Neutrophil (primary cell): ENCODE measurements at regions not wholly inside any gene's neighbourhood (a gene's known extent, or its start where the extent isn't known, plus 50 kb on each side); places are given as distances from the start of the nearest gene placed in this dataset.
"Not testable (repeated sequence)": the region's sequence is repeated elsewhere in the genome, so short reads cannot be mapped to it uniquely, and the experiment has no call there.

Source experiments
- H3K27ac ChIP-seq: fragments of 200-600 bp; sonication (generic); 2 replicates; pipeline ENCODE4 v1.5.1; 2016; ENCODE audit warnings: mild to moderate bottlenecking, moderate library complexity
- H3K27me3 ChIP-seq: fragments of 200-600 bp; sonication (generic); 2 replicates; pipeline ENCODE4 v1.6.0; 2016; ENCODE audit warnings: mild to moderate bottlenecking
- H3K36me3 ChIP-seq: fragments of 200-600 bp; sonication (generic); 2 replicates; pipeline ENCODE4 v1.5.1; 2017
- H3K4me1 ChIP-seq, 2 experiments: fragments of 200-600 bp in 1 of 2; sonication (generic) in 1 of 2; 1 replicate in 1 of 2; 2 replicates in 1 of 2; pipeline versions ENCODE4 v1.5.1 to v1.6.1; 2013 to 2016; ENCODE audit warnings: low read depth in 1 of 2, low read length in 1 of 2, mild to moderate bottlenecking in 1 of 2, moderate library complexity in 1 of 2; ENCODE audit not compliant: control insufficient read depth in 1 of 2, insufficient read depth in 1 of 2
- H3K4me3 ChIP-seq, 2 experiments: fragments of 200-600 bp in 1 of 2; sonication (generic) in 1 of 2; 1 replicate in 1 of 2; 2 replicates in 1 of 2; pipeline ENCODE4 v1.5.1; 2013 to 2016; ENCODE audit warnings: low read depth in 1 of 2, low read length in 1 of 2, mild to moderate bottlenecking in 1 of 2, moderate library complexity in 1 of 2
- H3K9me3 ChIP-seq: fragments of 200-600 bp; sonication (generic); 2 replicates; pipeline ENCODE4 v1.5.1; 2016
- TF ChIP-seq, protein P1 (sequence below): fragments of 200-600 bp; sonication (generic); IDR thresholded peaks from 2 replicates; pipeline ENCODE4 v1.5.1; 2016; ENCODE audit warnings: antibody characterized with exemption

- H3K4me3 ChIP-seq = no peak overlapping the region
- H3K27ac ChIP-seq = no peak overlapping the region
- TF ChIP-seq, protein P1, sequence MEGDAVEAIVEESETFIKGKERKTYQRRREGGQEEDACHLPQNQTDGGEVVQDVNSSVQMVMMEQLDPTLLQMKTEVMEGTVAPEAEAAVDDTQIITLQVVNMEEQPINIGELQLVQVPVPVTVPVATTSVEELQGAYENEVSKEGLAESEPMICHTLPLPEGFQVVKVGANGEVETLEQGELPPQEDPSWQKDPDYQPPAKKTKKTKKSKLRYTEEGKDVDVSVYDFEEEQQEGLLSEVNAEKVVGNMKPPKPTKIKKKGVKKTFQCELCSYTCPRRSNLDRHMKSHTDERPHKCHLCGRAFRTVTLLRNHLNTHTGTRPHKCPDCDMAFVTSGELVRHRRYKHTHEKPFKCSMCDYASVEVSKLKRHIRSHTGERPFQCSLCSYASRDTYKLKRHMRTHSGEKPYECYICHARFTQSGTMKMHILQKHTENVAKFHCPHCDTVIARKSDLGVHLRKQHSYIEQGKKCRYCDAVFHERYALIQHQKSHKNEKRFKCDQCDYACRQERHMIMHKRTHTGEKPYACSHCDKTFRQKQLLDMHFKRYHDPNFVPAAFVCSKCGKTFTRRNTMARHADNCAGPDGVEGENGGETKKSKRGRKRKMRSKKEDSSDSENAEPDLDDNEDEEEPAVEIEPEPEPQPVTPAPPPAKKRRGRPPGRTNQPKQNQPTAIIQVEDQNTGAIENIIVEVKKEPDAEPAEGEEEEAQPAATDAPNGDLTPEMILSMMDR = no peak
- H3K36me3 ChIP-seq = no peaks in the 10 kb centered on the region
- H3K9me3 ChIP-seq = no peaks in the 10 kb centered on the region
- H3K27me3 ChIP-seq = no peaks in the 10 kb centered on the region
- no peaks in the 10 kb centered on the region for H3K4me1 ChIP-seq
Measured at GRCh38 chr1:221541296-221541695, 200.6 kb downstream of the DUSP10 start.

DNA sequence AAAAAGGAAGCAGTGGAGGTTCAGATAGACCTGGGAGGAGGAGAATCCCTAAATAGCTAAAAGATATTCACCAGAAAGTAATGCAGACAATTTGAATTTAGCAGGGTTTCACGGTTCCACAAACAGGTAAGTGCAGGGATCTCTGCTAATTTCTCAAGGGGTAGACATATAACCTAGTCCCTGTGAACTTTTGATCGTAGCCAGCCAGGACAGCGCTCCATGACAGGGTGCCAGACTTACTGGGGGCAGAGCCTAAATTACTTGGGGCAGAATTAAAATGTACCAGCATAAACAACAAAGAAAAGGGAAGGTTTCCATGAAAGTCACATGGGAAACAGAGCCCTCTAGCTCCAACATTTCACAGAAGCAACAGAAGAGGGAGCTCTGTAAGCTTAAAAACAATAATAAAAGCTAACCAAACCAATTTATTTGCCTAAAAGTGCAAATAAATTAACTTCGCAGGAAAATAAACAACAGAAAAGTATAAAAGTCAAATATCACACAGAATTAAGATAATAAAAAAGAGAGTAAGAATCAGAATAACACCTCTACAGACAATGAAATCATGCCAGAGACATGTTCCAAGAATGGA is 198.3 kb downstream of the DUSP10 start:
- no peaks in the 10 kb centered on the region for H3K9me3 ChIP-seq
- H3K4me1 ChIP-seq = no peaks in the 10 kb centered on the region
- H3K27ac ChIP-seq = no peak overlapping the region
- TF ChIP-seq, protein P1 = no peak
- no peaks in the 10 kb centered on the region for H3K36me3 ChIP-seq
- no peak overlapping the region for H3K4me3 ChIP-seq
- no peaks in the 10 kb centered on the region for H3K27me3 ChIP-seq

DNA sequence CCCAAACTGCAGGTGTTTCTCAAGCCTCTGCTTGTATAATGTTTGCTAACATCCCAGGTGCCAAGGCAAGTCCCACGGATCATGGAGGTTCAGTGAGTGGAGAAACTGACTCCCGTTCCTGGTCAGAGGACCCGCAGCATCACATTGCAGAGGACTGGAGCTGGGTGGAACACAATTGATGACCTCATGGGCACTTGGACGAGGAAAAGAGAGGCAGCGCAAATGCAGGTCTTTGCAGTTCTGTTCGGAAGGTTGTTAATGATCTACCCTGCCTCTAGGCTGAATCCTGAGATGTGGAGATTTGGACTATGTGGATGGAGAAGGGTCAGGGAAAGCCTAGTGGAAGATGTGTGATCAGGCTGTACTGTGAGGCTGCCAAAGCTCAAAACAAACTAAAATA is 192.9 kb downstream of the DUSP10 start:
- H3K4me3 ChIP-seq = no peak overlapping the region
- TF ChIP-seq, protein P1 = no peak
- no peaks in the 10 kb centered on the region for H3K9me3 ChIP-seq
- H3K27me3 ChIP-seq = no peaks in the 10 kb centered on the region
- H3K36me3 ChIP-seq = no peaks in the 10 kb centered on the region
- H3K4me1 ChIP-seq = no peaks in the 10 kb centered on the region
- no peak overlapping the region for H3K27ac ChIP-seq

DNA sequence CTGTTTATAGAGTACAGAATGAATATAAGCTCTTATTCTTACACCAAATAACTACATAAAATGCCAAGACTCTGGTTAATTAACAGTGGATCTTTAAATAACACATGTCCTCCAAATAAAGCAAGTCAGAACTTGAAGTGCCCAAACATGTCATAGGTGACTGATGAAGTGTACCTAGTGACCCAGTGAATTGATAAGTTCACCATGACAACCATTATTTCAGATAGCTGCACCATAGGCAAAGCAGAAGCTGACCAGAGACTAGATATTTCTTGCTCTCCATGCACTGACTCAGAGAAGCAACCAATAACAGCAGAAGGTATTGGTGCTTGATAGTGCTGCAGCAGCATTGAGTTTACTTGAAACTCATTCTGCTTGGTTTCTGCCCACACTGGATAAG is 192.1 kb downstream of the DUSP10 start:
- H3K36me3 ChIP-seq = no peaks in the 10 kb centered on the region
- H3K9me3 ChIP-seq = no peaks in the 10 kb centered on the region
- H3K4me3 ChIP-seq = no peak overlapping the region
- H3K4me1 ChIP-seq = no peaks in the 10 kb centered on the region
- no peak overlapping the region for H3K27ac ChIP-seq
- no peaks in the 10 kb centered on the region for H3K27me3 ChIP-seq
- TF ChIP-seq, protein P1 = no peak

- H3K27ac ChIP-seq, H3K36me3 ChIP-seq, H3K9me3 ChIP-seq, H3K4me1 ChIP-seq, H3K4me3 ChIP-seq, H3K27me3 ChIP-seq: not testable (repeated sequence)
Measured at GRCh38 chr1:221552792-221553191, 189.1 kb downstream of the DUSP10 start.

GRCh38 chr1:221555689-221556433 is 186.0 kb downstream of the DUSP10 start:
- TF ChIP-seq, protein P1 = no peak
- H3K36me3 ChIP-seq = no peaks in the 10 kb centered on the region

More at GRCh38 chr1:221555689-221556433, 186.0 kb downstream of the DUSP10 start:
- Histone ChIP-seq H3K4me1 (no peaks in the 10 kb centered on the region), H3K9me3 (no peaks in the 10 kb centered on the region), H3K27me3 (no peaks in the 10 kb centered on the region), H3K4me3 (no peak overlapping the region), H3K27ac (no peak overlapping the region)
